GM12878 (cell line): ENCODE measurements at regions not wholly inside any gene's neighbourhood (a gene's known extent, or its start where the extent isn't known, plus 50 kb on each side); places are given as distances from the start of the nearest gene placed in this dataset.

ENCODE experiments used
- MEF2B ChIP-seq: fragments of 450-650 bp; IDR thresholded peaks from 2 replicates; pipeline ENCODE4 v1.6.1; 2018; ENCODE audit warnings: mild to moderate bottlenecking, moderate library complexity; ENCODE audit not compliant: partially characterized antibody, poor library complexity, severe bottlenecking
- MXI1 ChIP-seq: fragments of 150-350 bp; IDR thresholded peaks from 2 replicates; pipeline ENCODE4 v1.6.1; 2011; ENCODE audit warnings: low read depth, mild to moderate bottlenecking, inconsistent platforms, low read length, improper control_type of control experiment
- POLR2A ChIP-seq: IDR thresholded peaks from 2 replicates; pipeline ENCODE4 v1.6.1; 2011; ENCODE audit warnings: low read depth, mild to moderate bottlenecking, low read length
- RFX5 ChIP-seq: IDR thresholded peaks from 2 replicates; pipeline ENCODE4 v1.6.1; 2011; ENCODE audit warnings: low read depth, low read length, improper control_type of control experiment
- SIN3A ChIP-seq: IDR thresholded peaks from 2 replicates; pipeline ENCODE4 v1.6.1; 2012; ENCODE audit warnings: low read depth, low read length, improper control_type of control experiment

GRCh38 chr14:101464310-101464983 is 96.8 kb upstream of the DIO3 start:
- TF ChIP-seq RFX5, result no peak
- TF ChIP-seq MEF2B, result no peak
- no peak for TF ChIP-seq POLR2A
- no peak for TF ChIP-seq SIN3A
- TF ChIP-seq MXI1, result no peak
